Neural cell (in vitro differentiated cells): ENCODE measurements at regions not wholly inside any gene's neighbourhood (a gene's known extent, or its start where the extent isn't known, plus 50 kb on each side); places are given as distances from the start of the nearest gene placed in this dataset.

ENCODE experiments used
- H2AFZ ChIP-seq: fragments of 200-600, 300-800 bp; sonication (generic), shearing (Covaris generic); 2 replicates; pipeline ENCODE4 v1.6.0; 2014; ENCODE audit warnings: low read depth, mild to moderate bottlenecking, antibody characterized with exemption, low read length, moderate library complexity
- H3F3A ChIP-seq: fragments of 200-600 bp; shearing (Covaris generic); 2 replicates; pipeline ENCODE4 v1.6.1; 2016; ENCODE audit warnings: mild to moderate bottlenecking, moderate library complexity, mixed read lengths, antibody characterized with exemption, low read length; ENCODE audit not compliant: insufficient read depth, poor library complexity, severe bottlenecking
- H3K27ac ChIP-seq: fragments of 200-600, 300-800 bp; sonication (generic), shearing (Covaris generic); 2 replicates; pipeline ENCODE4 v1.5.1; 2014; ENCODE audit warnings: mild to moderate bottlenecking, low read length, moderate library complexity
- H3K27me3 ChIP-seq: fragments of 300-800, 200-600 bp; sonication (generic), shearing (Covaris generic); 2 replicates; pipeline ENCODE4 v1.6.0; 2014; ENCODE audit warnings: mild to moderate bottlenecking, low read depth, low read length, moderate library complexity; ENCODE audit not compliant: insufficient read depth
- H3K36me3 ChIP-seq: fragments of 300-800, 200-600 bp; sonication (generic), shearing (Covaris generic); 2 replicates; pipeline ENCODE4 v1.5.1; 2014; ENCODE audit warnings: mild to moderate bottlenecking, antibody characterized with exemption, low read length, moderate library complexity; ENCODE audit not compliant: insufficient read depth
- H3K4me2 ChIP-seq: fragments of 300-800, 200-600 bp; sonication (generic), shearing (Covaris generic); 2 replicates; pipeline ENCODE4 v1.6.0; 2014; ENCODE audit warnings: mild to moderate bottlenecking, low read length
- H3K4me3 ChIP-seq: fragments of 300-800, 200-600 bp; sonication (generic), shearing (Covaris generic); 2 replicates; pipeline ENCODE4 v1.5.1; 2014; ENCODE audit warnings: mild to moderate bottlenecking, low read length, moderate library complexity
- H3K79me2 ChIP-seq: fragments of 200-600 bp; shearing (Covaris generic); replicated peaks from 2 replicates; pipeline ENCODE4 v1.6.0; 2014; ENCODE audit warnings: mild to moderate bottlenecking, low read length, moderate library complexity; ENCODE audit not compliant: insufficient read depth
- H3K9ac ChIP-seq: fragments of 300-800, 200-600 bp; sonication (generic), shearing (Covaris generic); 2 replicates; pipeline ENCODE4 v1.6.1; 2016; ENCODE audit warnings: mild to moderate bottlenecking, low read length, mixed read lengths
- H3K9me2 ChIP-seq: fragments of 200-600 bp; shearing (Covaris generic); 2 replicates; pipeline ENCODE4 v1.6.1; 2016; ENCODE audit warnings: mild to moderate bottlenecking, low read length, mixed read lengths; ENCODE audit not compliant: insufficient read depth
- H3K9me3 ChIP-seq: fragments of 200-600, 300-800 bp; sonication (generic), shearing (Covaris generic); 2 replicates; pipeline ENCODE4 v1.6.1; 2016; ENCODE audit warnings: mild to moderate bottlenecking, mixed run types, low read length, moderate library complexity, mixed read lengths
- H4K20me1 ChIP-seq: fragments of 200-600 bp; shearing (Covaris generic); 2 replicates; pipeline ENCODE4 v1.6.1; 2016; ENCODE audit warnings: mild to moderate bottlenecking, mixed run types; ENCODE audit not compliant: insufficient read depth
- CTCF ChIP-seq: fragments of 450-650 bp; IDR thresholded peaks from 2 replicates; pipeline ENCODE4 v1.5.1; 2014; ENCODE audit warnings: antibody characterized with exemption, mild to moderate bottlenecking, moderate library complexity; ENCODE audit not compliant: poor library complexity, severe bottlenecking
- EP300 ChIP-seq: fragments of 450-650 bp; conservative IDR thresholded peaks from 2 replicates; pipeline ENCODE4 v1.6.1; 2014; ENCODE audit warnings: antibody characterized with exemption, mild to moderate bottlenecking, moderate library complexity; ENCODE audit not compliant: poor library complexity, severe bottlenecking
- EZH2 ChIP-seq: fragments of 200-600, 300-800 bp; shearing (Covaris generic), sonication (generic); IDR thresholded peaks from 2 replicates; pipeline ENCODE4 v1.6.1; 2014; ENCODE audit warnings: antibody characterized with exemption, low read length, borderline replicate concordance, mild to moderate bottlenecking; ENCODE audit not compliant: insufficient read depth, poor library complexity, severe bottlenecking
- MXI1 ChIP-seq: fragments of 450-650 bp; conservative IDR thresholded peaks from 2 replicates; pipeline ENCODE4 v1.6.1; 2014; ENCODE audit warnings: antibody characterized with exemption, mild to moderate bottlenecking; ENCODE audit not compliant: poor library complexity, severe bottlenecking
- POLR2AphosphoS5 ChIP-seq: IDR thresholded peaks from 2 replicates; pipeline ENCODE4 v1.6.1; 2012
- RAD21 ChIP-seq: fragments of 450-650 bp; conservative IDR thresholded peaks from 2 replicates; pipeline ENCODE4 v1.6.1; 2014; ENCODE audit warnings: antibody characterized with exemption, mild to moderate bottlenecking, moderate library complexity
- REST ChIP-seq: IDR thresholded peaks from 2 replicates; pipeline ENCODE4 v1.6.1; 2012; ENCODE audit warnings: borderline replicate concordance
- SMC3 ChIP-seq: fragments of 450-650 bp; conservative IDR thresholded peaks from 2 replicates; pipeline ENCODE4 v1.6.1; 2014; ENCODE audit warnings: antibody characterized with exemption, mild to moderate bottlenecking, moderate library complexity; ENCODE audit not compliant: poor library complexity
- TAF1 ChIP-seq: IDR thresholded peaks from 2 replicates; pipeline ENCODE4 v1.6.1; 2012; ENCODE audit warnings: low read depth

- no peaks in the 10 kb centered on the region for H3K36me3 ChIP-seq
- no peaks in the 10 kb centered on the region for H3K9me2 ChIP-seq
- H3K27me3 ChIP-seq: no peaks in the 10 kb centered on the region
- H3K4me2 ChIP-seq: no peak overlapping the region
- H2AFZ ChIP-seq: no peak overlapping the region
- no peak overlapping the region for H3K27ac ChIP-seq
- H3K4me3 ChIP-seq: no peak overlapping the region
- H3K9me3 ChIP-seq: peaks cover 11% of the 10 kb centered on the region
- no peaks in the 10 kb centered on the region for H3F3A ChIP-seq
- no peaks in the 10 kb centered on the region for H3K79me2 ChIP-seq
- no peaks in the 10 kb centered on the region for H4K20me1 ChIP-seq
- no peak overlapping the region for H3K9ac ChIP-seq
- TF ChIP-seq CTCF (no peak), RAD21 (no peak), MXI1 (no peak), REST (no peak), TAF1 (no peak), EP300 (no peak), SMC3 (no peak), POLR2AphosphoS5 (no peak), EZH2 (no peak)
Measured at GRCh38 chr13:84399320-84400085, 517.2 kb upstream of the SLITRK1 start.

- Histone ChIP-seq H3K79me2 (no peaks in the 10 kb centered on the region), H3K36me3 (no peaks in the 10 kb centered on the region), H3K4me2 (no peak overlapping the region), H2AFZ (no peak overlapping the region), H3K4me3 (no peak overlapping the region), H3K9me3 (peaks cover 5% of the 10 kb centered on the region), H3K27ac (no peak overlapping the region), H3K9me2 (no peaks in the 10 kb centered on the region), H3K27me3 (no peaks in the 10 kb centered on the region), H3F3A (no peaks in the 10 kb centered on the region), H4K20me1 (no peaks in the 10 kb centered on the region), H3K9ac (no peak overlapping the region)
- no peak for TF ChIP-seq CTCF
- no peak for TF ChIP-seq SMC3
- TF ChIP-seq TAF1: no peak
- no peak for TF ChIP-seq EZH2
- no peak for TF ChIP-seq RAD21
- no peak for TF ChIP-seq POLR2AphosphoS5
- no peak for TF ChIP-seq MXI1
- no peak for TF ChIP-seq REST
- TF ChIP-seq EP300: no peak
Measured at GRCh38 chr13:84393981-84394625, 511.8 kb upstream of the SLITRK1 start.
